ENCODE measurements at regions not wholly inside any gene's neighbourhood (a gene's known extent, or its start where the extent isn't known, plus 50 kb on each side); places are given as distances from the start of the nearest gene placed in this dataset.

DNA sequence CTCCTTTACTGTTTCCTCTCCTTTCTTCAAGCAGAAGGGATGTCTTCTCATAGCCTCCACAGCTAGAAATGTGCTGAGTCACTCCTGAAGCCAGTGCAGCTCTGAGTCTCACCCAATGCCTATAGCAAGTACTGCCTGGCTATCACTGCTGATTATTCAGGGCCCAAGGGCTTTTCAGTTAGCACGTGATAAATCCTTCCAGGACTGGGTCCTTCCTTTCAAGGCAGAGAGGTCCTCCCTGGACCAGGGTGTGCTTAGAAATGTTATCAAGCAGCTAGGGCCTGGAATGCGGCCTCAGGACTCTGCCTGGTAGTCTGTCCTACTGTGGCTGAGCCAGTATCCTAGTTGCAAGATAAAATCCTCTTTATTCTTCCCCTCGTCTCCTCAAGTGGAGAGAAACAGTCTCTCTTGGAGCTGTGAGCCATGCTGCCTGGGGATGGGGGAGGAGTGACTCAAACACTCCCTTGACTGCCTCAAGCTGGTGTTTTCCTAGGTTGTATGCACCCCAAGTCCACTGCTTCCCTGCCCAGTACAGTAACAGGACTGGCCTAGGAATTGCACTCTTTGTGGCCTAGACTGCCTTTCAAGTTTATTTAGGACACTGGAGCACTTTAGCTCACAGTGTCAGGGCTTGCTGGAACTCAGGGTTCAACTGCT, 198.7 kb upstream of the SERP2 start:
- no peak overlapping the region for H3K4me2 ChIP-seq (ENCODE audit: control insufficient read depth, insufficient read depth)
- CTCF ChIA-PET, result no interaction called here
- BruUV-seq (replicated peaks), result no TSS peak
- H3K27ac ChIP-seq (ENCODE audit: control insufficient read depth, insufficient read depth), result no peak overlapping the region
- ATAC-seq, result no peak
- no peaks in the 10 kb centered on the region for H3K27me3 ChIP-seq (replicated peaks in 1 of 2; ENCODE audit: control insufficient read depth in 2 of 2, insufficient read depth in 2 of 2, low read length in 1 of 2)
- H3K79me2 ChIP-seq (ENCODE audit: control insufficient read depth, insufficient read depth, low read length), result no peaks in the 10 kb centered on the region
- H4K20me1 ChIP-seq (ENCODE audit: control insufficient read depth, insufficient read depth), result no peaks in the 10 kb centered on the region
- in situ Hi-C loops (cut with MboI), result no loop called here
- RAD21 ChIA-PET (ENCODE audit: unreplicated experiment), result no interaction called here
- H3K4me3 ChIP-seq, result no peak overlapping the region
- SMC1A ChIA-PET (ENCODE audit: uncharacterized antibody, unreplicated experiment), result no interaction called here
- H3K4me1 ChIP-seq (ENCODE audit: control insufficient read depth, insufficient read depth, low read length), result no peaks in the 10 kb centered on the region
- 21% methylated on average over 3 of the region's 3 CpGs for WGBS (ENCODE audit: insufficient coverage, insufficient replicate concordance, low lambda C conversion rate, missing lambda C conversion rate)
- no peaks in the 10 kb centered on the region for H3K9me3 ChIP-seq (replicated peaks; ENCODE audit: control insufficient read depth, insufficient read depth, low read length)
- intact Hi-C loops (cut with micrococcal nuclease; ENCODE audit: unreplicated experiment), result no loop called here
- no peak for DNase-seq (ENCODE audit: low read depth, low spot score)
- no peak overlapping the region for H2AFZ ChIP-seq (ENCODE audit: control insufficient read depth, low read depth, low read length)
- TF ChIP-seq IRF4 (IDR thresholded peaks at IDR 0.05; ENCODE audit: low read depth, low read length), result no peak
- TF ChIP-seq, protein P1, sequence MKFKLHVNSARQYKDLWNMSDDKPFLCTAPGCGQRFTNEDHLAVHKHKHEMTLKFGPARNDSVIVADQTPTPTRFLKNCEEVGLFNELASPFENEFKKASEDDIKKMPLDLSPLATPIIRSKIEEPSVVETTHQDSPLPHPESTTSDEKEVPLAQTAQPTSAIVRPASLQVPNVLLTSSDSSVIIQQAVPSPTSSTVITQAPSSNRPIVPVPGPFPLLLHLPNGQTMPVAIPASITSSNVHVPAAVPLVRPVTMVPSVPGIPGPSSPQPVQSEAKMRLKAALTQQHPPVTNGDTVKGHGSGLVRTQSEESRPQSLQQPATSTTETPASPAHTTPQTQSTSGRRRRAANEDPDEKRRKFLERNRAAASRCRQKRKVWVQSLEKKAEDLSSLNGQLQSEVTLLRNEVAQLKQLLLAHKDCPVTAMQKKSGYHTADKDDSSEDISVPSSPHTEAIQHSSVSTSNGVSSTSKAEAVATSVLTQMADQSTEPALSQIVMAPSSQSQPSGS (IDR thresholded peaks at IDR 0.05; ENCODE audit: low read length), result no peak
- no peak for TF ChIP-seq PML (IDR thresholded peaks at IDR 0.05; ENCODE audit: low read length)
- no peak for TF ChIP-seq HDGF (IDR thresholded peaks at IDR 0.05)
- no peak for TF ChIP-seq EGR1 (IDR thresholded peaks at IDR 0.05; ENCODE audit: borderline replicate concordance in 1 of 2, low read depth in 2 of 2, low read length in 2 of 2)
- TF ChIP-seq, protein P2, sequence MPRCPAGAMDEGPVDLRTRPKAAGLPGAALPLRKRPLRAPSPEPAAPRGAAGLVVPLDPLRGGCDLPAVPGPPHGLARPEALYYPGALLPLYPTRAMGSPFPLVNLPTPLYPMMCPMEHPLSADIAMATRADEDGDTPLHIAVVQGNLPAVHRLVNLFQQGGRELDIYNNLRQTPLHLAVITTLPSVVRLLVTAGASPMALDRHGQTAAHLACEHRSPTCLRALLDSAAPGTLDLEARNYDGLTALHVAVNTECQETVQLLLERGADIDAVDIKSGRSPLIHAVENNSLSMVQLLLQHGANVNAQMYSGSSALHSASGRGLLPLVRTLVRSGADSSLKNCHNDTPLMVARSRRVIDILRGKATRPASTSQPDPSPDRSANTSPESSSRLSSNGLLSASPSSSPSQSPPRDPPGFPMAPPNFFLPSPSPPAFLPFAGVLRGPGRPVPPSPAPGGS (IDR thresholded peaks at IDR 0.05; ENCODE audit: borderline replicate concordance, insufficient read depth, low read depth, low read length, poor library complexity, severe bottlenecking), result no peak
- TF ChIP-seq, protein P3, sequence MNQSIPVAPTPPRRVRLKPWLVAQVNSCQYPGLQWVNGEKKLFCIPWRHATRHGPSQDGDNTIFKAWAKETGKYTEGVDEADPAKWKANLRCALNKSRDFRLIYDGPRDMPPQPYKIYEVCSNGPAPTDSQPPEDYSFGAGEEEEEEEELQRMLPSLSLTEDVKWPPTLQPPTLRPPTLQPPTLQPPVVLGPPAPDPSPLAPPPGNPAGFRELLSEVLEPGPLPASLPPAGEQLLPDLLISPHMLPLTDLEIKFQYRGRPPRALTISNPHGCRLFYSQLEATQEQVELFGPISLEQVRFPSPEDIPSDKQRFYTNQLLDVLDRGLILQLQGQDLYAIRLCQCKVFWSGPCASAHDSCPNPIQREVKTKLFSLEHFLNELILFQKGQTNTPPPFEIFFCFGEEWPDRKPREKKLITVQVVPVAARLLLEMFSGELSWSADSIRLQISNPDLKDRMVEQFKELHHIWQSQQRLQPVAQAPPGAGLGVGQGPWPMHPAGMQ (IDR thresholded peaks at IDR 0.05; ENCODE audit: borderline replicate concordance), result no peak
- no peak overlapping the region for H3K9ac ChIP-seq (ENCODE audit: control insufficient read depth, insufficient read depth, low read length)
- H3K36me3 ChIP-seq (ENCODE audit: control insufficient read depth in 2 of 2, insufficient read depth in 2 of 2, low read length in 1 of 2), result no peaks in the 10 kb centered on the region
- POLR2A ChIA-PET, result no interaction called here
- no peak for FAIRE-seq

Data from GM12878 (cell line).